Neuronal stem cell (in vitro differentiated cells): ENCODE measurements at regions not wholly inside any gene's neighbourhood (a gene's known extent, or its start where the extent isn't known, plus 50 kb on each side); places are given as distances from the start of the nearest gene placed in this dataset.

Experiments
- DNase-seq: peaks from one replicate; pipeline ENCODE4 v3.0.0-alpha.2; 2013; ENCODE audit warnings: low spot score
- H2AFZ ChIP-seq: one replicate; pipeline ENCODE4 v1.6.1; 2013; ENCODE audit warnings: mild to moderate bottlenecking, low read length, inconsistent platforms
- H2AK5ac ChIP-seq: 2 replicates; pipeline ENCODE4 v1.6.1; 2013; ENCODE audit warnings: low read depth, mild to moderate bottlenecking, inconsistent platforms, low read length, moderate library complexity, mixed read lengths
- H2BK120ac ChIP-seq: 2 replicates; pipeline ENCODE4 v1.6.1; 2013; ENCODE audit warnings: low read depth, mild to moderate bottlenecking, inconsistent platforms, low read length, moderate library complexity, mixed read lengths
- H2BK12ac ChIP-seq: one replicate; pipeline ENCODE4 v1.6.1; 2013; ENCODE audit warnings: low read length, inconsistent platforms
- H2BK15ac ChIP-seq: 2 replicates; pipeline ENCODE4 v1.6.1; 2013; ENCODE audit warnings: mild to moderate bottlenecking, low read length, inconsistent platforms, mixed read lengths
- H2BK5ac ChIP-seq: one replicate; pipeline ENCODE4 v1.6.1; 2013; ENCODE audit warnings: inconsistent platforms, mild to moderate bottlenecking, low read length, moderate library complexity
- H3K14ac ChIP-seq: one replicate; pipeline ENCODE4 v1.6.1; 2013; ENCODE audit warnings: low read length, inconsistent platforms
- H3K18ac ChIP-seq: 2 replicates; pipeline ENCODE4 v1.6.1; 2013; ENCODE audit warnings: low read length, inconsistent platforms
- H3K23ac ChIP-seq: 2 replicates; pipeline ENCODE4 v1.6.1; 2013; ENCODE audit warnings: low read depth, mild to moderate bottlenecking, mixed read lengths, low read length, inconsistent platforms; ENCODE audit not compliant: poor library complexity
- H3K27ac ChIP-seq: replicated peaks from 3 replicates; pipeline ENCODE4 v1.5.1; 2013; ENCODE audit warnings: low read length, inconsistent platforms
- H3K27me3 ChIP-seq, 3 experiments: 2 replicates each; pipeline ENCODE4 v1.6.1; 2013; ENCODE audit warnings: low read length in 3 of 3, mild to moderate bottlenecking in 2 of 3, inconsistent platforms in 1 of 3, low read depth in 1 of 3, mixed read lengths in 1 of 3, moderate library complexity in 1 of 3; ENCODE audit not compliant: control insufficient read depth in 3 of 3, insufficient read depth in 3 of 3
- H3K36me3 ChIP-seq, 2 donors: replicated peaks in 1 of 2; 2 replicates each; pipeline ENCODE4 v1.6.1; 2013; ENCODE audit warnings: low read length in 2 of 2; ENCODE audit not compliant: control insufficient read depth in 2 of 2, insufficient read depth in 2 of 2
- H3K4ac ChIP-seq: 2 replicates; pipeline ENCODE4 v1.6.1; 2013; ENCODE audit warnings: inconsistent platforms, mild to moderate bottlenecking, low read length, moderate library complexity
- H3K4me1 ChIP-seq, 2 donors: 1 replicate in 1 of 2; 2 replicates in 1 of 2; pipeline ENCODE4 v1.6.1; 2013; ENCODE audit warnings: low read length in 2 of 2, low read depth in 1 of 2; ENCODE audit not compliant: control insufficient read depth in 2 of 2, insufficient read depth in 1 of 2
- H3K4me2 ChIP-seq: one replicate; pipeline ENCODE4 v1.6.1; 2013; ENCODE audit warnings: mild to moderate bottlenecking, low read length, inconsistent platforms; ENCODE audit not compliant: insufficient read depth, poor library complexity, severe bottlenecking
- H3K4me3 ChIP-seq, 2 donors: 2 replicates each; pipeline ENCODE4 v1.5.1; 2013; ENCODE audit warnings: low read length in 2 of 2, mild to moderate bottlenecking in 2 of 2, inconsistent platforms in 1 of 2, moderate library complexity in 1 of 2
- H3K79me1 ChIP-seq: one replicate; pipeline ENCODE4 v1.6.1; 2013; ENCODE audit warnings: low read depth, mild to moderate bottlenecking, inconsistent platforms, low read length, moderate library complexity
- H3K9ac ChIP-seq: one replicate; pipeline ENCODE4 v1.6.1; 2013; ENCODE audit warnings: mild to moderate bottlenecking, low read depth, low read length, inconsistent platforms; ENCODE audit not compliant: poor library complexity
- H3K9me3 ChIP-seq, 2 donors: replicated peaks in 1 of 2; 2 replicates each; pipeline versions ENCODE3 to v1.6.1; 2013; ENCODE audit warnings: low read length in 2 of 2, mild to moderate bottlenecking in 2 of 2, inconsistent platforms in 1 of 2, low read depth in 1 of 2, mixed read lengths in 1 of 2, moderate library complexity in 1 of 2; ENCODE audit not compliant: control insufficient read depth in 2 of 2, insufficient read depth in 1 of 2
- H4K8ac ChIP-seq: one replicate; pipeline ENCODE4 v1.6.1; 2013; ENCODE audit warnings: low read depth, mild to moderate bottlenecking, inconsistent platforms, low read length, moderate library complexity
- H4K91ac ChIP-seq: one replicate; pipeline ENCODE4 v1.6.1; 2013; ENCODE audit warnings: low read length, low read depth, mild to moderate bottlenecking, inconsistent platforms; ENCODE audit not compliant: poor library complexity
- WGBS, 2 donors: extraction: QIAGEN DNeasy Blood & Tissue Kit; methylation state at CpG; one replicate each; pipeline ENCODE4 v1.1.7; 2013; ENCODE audit warnings: missing lambda C conversion rate in 2 of 2, mixed read lengths in 1 of 2; ENCODE audit not compliant: insufficient read length in 2 of 2, insufficient replicate concordance in 1 of 2; ENCODE audit errors: extremely low coverage in 2 of 2; 5-methylcytosine and 5-hydroxymethylcytosine counted together

- Histone ChIP-seq H3K27me3 (no peaks in the 10 kb centered on the region), H4K91ac (no peak overlapping the region), H3K4me1 (no peaks in the 10 kb centered on the region), H3K9me3 (no peaks in the 10 kb centered on the region), H3K36me3 (no peaks in the 10 kb centered on the region), H3K9ac (no peak overlapping the region), H3K18ac (no peak overlapping the region), H3K23ac (no peak overlapping the region), H2BK120ac (no peak overlapping the region), H2AK5ac (no peak overlapping the region), H3K79me1 (no peaks in the 10 kb centered on the region), H2BK15ac (no peak overlapping the region), H3K4me3 (no peak overlapping the region), H2AFZ (no peak overlapping the region), H2BK5ac (no peak overlapping the region), H2BK12ac (no peak overlapping the region), H3K4me2 (no peak overlapping the region), H3K4ac (no peak overlapping the region), H4K8ac (no peak overlapping the region), H3K27ac (no peak overlapping the region), H3K14ac (no peak overlapping the region)
- no peak for DNase-seq
- WGBS, 2 donors, result no CpG with 5 or more reads among the region's 1 CpG
These were observed 629.2 kb downstream of the KLHL13 start for GRCh38 chrX:117487421-117487820.

GRCh38 chrX:117483950-117484349 lies 632.7 kb downstream of the KLHL13 start:
- no peak overlapping the region for H3K23ac ChIP-seq
- H4K8ac ChIP-seq, result no peak overlapping the region
- no peak overlapping the region for H3K27ac ChIP-seq
- H2BK15ac ChIP-seq, result no peak overlapping the region
- no peak overlapping the region for H4K91ac ChIP-seq
- H3K9me3 ChIP-seq, result no peaks in the 10 kb centered on the region
- H2BK120ac ChIP-seq, result no peak overlapping the region
- H2BK5ac ChIP-seq, result no peak overlapping the region
- H2AK5ac ChIP-seq, result no peak overlapping the region
- WGBS, 2 donors, result no CpG with 5 or more reads among the region's 6 CpGs
- no peak overlapping the region for H3K4ac ChIP-seq
- no peak overlapping the region for H3K18ac ChIP-seq
- no peak overlapping the region for H3K9ac ChIP-seq
- no peak for DNase-seq
- no peak overlapping the region for H3K4me2 ChIP-seq
- H3K79me1 ChIP-seq, result no peaks in the 10 kb centered on the region
- no peak overlapping the region for H2BK12ac ChIP-seq
- no peak overlapping the region for H3K4me3 ChIP-seq
- H3K4me1 ChIP-seq, result no peaks in the 10 kb centered on the region
- no peaks in the 10 kb centered on the region for H3K27me3 ChIP-seq
- no peaks in the 10 kb centered on the region for H3K36me3 ChIP-seq
- H2AFZ ChIP-seq, result no peak overlapping the region
- no peak overlapping the region for H3K14ac ChIP-seq

GRCh38 chrX:117458243-117458968 lies 658.2 kb downstream of the KLHL13 start:
- WGBS, 2 donors, result no CpG with 5 or more reads among the region's 1 CpG

GRCh38 chrX:117455787-117456186 lies 660.8 kb downstream of the KLHL13 start:
- H2BK15ac ChIP-seq, result no peak overlapping the region
- H2AFZ ChIP-seq, result no peak overlapping the region
- H2BK5ac ChIP-seq, result no peak overlapping the region
- H3K14ac ChIP-seq, result no peak overlapping the region
- no peak overlapping the region for H4K8ac ChIP-seq
- WGBS, 2 donors, result no CpG with 5 or more reads among the region's 3 CpGs
- no peak overlapping the region for H2BK120ac ChIP-seq
- no peaks in the 10 kb centered on the region for H3K36me3 ChIP-seq
- no peak overlapping the region for H3K9ac ChIP-seq
- H3K4me3 ChIP-seq, result no peak overlapping the region
- no peak overlapping the region for H2AK5ac ChIP-seq
- no peak overlapping the region for H3K4ac ChIP-seq
- H3K4me2 ChIP-seq, result no peak overlapping the region
- no peaks in the 10 kb centered on the region for H3K27me3 ChIP-seq
- H3K4me1 ChIP-seq, result no peaks in the 10 kb centered on the region
- no peak overlapping the region for H3K23ac ChIP-seq
- DNase-seq, result no peak
- no peak overlapping the region for H2BK12ac ChIP-seq
- H3K27ac ChIP-seq, result no peak overlapping the region
- no peak overlapping the region for H3K18ac ChIP-seq
- H3K79me1 ChIP-seq, result peaks cover 2% of the 10 kb centered on the region
- no peaks in the 10 kb centered on the region for H3K9me3 ChIP-seq
- no peak overlapping the region for H4K91ac ChIP-seq

More at GRCh38 chrX:117458243-117458968, 658.2 kb downstream of the KLHL13 start:
- no peaks in the 10 kb centered on the region for H3K4me1 ChIP-seq
- H3K9ac ChIP-seq, result no peak overlapping the region
- DNase-seq, result no peak
- peaks cover 2% of the 10 kb centered on the region for H3K79me1 ChIP-seq
- H2AFZ ChIP-seq, result no peak overlapping the region
- no peaks in the 10 kb centered on the region for H3K9me3 ChIP-seq
- no peaks in the 10 kb centered on the region for H3K36me3 ChIP-seq
- H2BK5ac ChIP-seq, result no peak overlapping the region
- H3K18ac ChIP-seq, result no peak overlapping the region
- H4K91ac ChIP-seq, result no peak overlapping the region
- H2AK5ac ChIP-seq, result no peak overlapping the region
- no peak overlapping the region for H3K4me2 ChIP-seq
- H3K14ac ChIP-seq, result no peak overlapping the region
- no peak overlapping the region for H3K4ac ChIP-seq
- no peak overlapping the region for H2BK120ac ChIP-seq
- no peaks in the 10 kb centered on the region for H3K27me3 ChIP-seq
- no peak overlapping the region for H3K23ac ChIP-seq
- H3K4me3 ChIP-seq, result no peak overlapping the region
- no peak overlapping the region for H4K8ac ChIP-seq
- H2BK15ac ChIP-seq, result no peak overlapping the region
- H2BK12ac ChIP-seq, result no peak overlapping the region
- H3K27ac ChIP-seq, result no peak overlapping the region
